Keratinocyte (primary cell): ENCODE measurements at regions not wholly inside any gene's neighbourhood (a gene's known extent, or its start where the extent isn't known, plus 50 kb on each side); places are given as distances from the start of the nearest gene placed in this dataset.

ENCODE experiments used
- DNase-seq: peaks from one replicate; pipeline ENCODE4 v3.0.0-alpha.2; 2011; ENCODE audit warnings: low read depth, missing footprints, low spot score
- FAIRE-seq: peaks from 2 replicates; lab custom pipeline; 2011; peaks lifted over from hg19 to GRCh38; lab: Jason Lieb, UNC
- H2AFZ ChIP-seq: 2 replicates; pipeline ENCODE4 v1.6.0; 2012; ENCODE audit warnings: low read length, control low read depth, inconsistent platforms; ENCODE audit not compliant: control insufficient read depth
- H3K27ac ChIP-seq: 2 replicates; pipeline ENCODE4 v1.5.1; 2011; ENCODE audit warnings: low read length; ENCODE audit not compliant: control insufficient read depth, insufficient read depth
- H3K27me3 ChIP-seq: 3 replicates; pipeline ENCODE4 v1.6.0; 2011; ENCODE audit warnings: low read length; ENCODE audit not compliant: control insufficient read depth, insufficient read depth; ENCODE audit errors: extremely low read depth
- H3K36me3 ChIP-seq, 2 experiments: 2 replicates in 1 of 2; 3 replicates in 1 of 2; pipeline ENCODE4 v1.5.1; 2011; ENCODE audit warnings: low read length in 2 of 2, mild to moderate bottlenecking in 1 of 2; ENCODE audit not compliant: control insufficient read depth in 2 of 2, insufficient read depth in 2 of 2; ENCODE audit errors: extremely low read depth in 1 of 2
- H3K4me1 ChIP-seq: 3 replicates; pipeline ENCODE4 v1.5.1; 2011; ENCODE audit warnings: low read length; ENCODE audit not compliant: control insufficient read depth, insufficient read depth; ENCODE audit errors: extremely low read depth
- H3K4me2 ChIP-seq: 3 replicates; pipeline ENCODE4 v1.6.0; 2011; ENCODE audit warnings: low read depth, low read length; ENCODE audit not compliant: control insufficient read depth, insufficient read depth; ENCODE audit errors: extremely low read depth
- H3K4me3 ChIP-seq, 3 experiments: fragments of 200-600 bp in 1 of 3; sonication (generic) in 1 of 3; 2 replicates in 2 of 3; 3 replicates in 1 of 3; pipeline ENCODE4 v1.5.1; 2011 to 2016; ENCODE audit warnings: low read length in 3 of 3, mild to moderate bottlenecking in 3 of 3, control low read depth in 2 of 3, inconsistent platforms in 1 of 3, low read depth in 1 of 3, mixed read lengths in 1 of 3, mixed run types in 1 of 3, moderate library complexity in 1 of 3; ENCODE audit not compliant: control insufficient read depth in 2 of 3, insufficient read depth in 2 of 3; ENCODE audit errors: extremely low read depth in 1 of 3
- H3K79me2 ChIP-seq: 2 replicates; pipeline ENCODE4 v1.6.0; 2012; ENCODE audit warnings: low read length; ENCODE audit not compliant: control insufficient read depth, insufficient read depth
- H3K9ac ChIP-seq: 3 replicates; pipeline ENCODE4 v1.6.0; 2011; ENCODE audit warnings: low read length; ENCODE audit not compliant: control insufficient read depth, insufficient read depth; ENCODE audit errors: extremely low read depth
- H3K9me1 ChIP-seq: 3 replicates; pipeline ENCODE4 v1.6.0; 2011; ENCODE audit warnings: low read length; ENCODE audit not compliant: control insufficient read depth, insufficient read depth; ENCODE audit errors: extremely low read depth
- H3K9me3 ChIP-seq: 2 replicates; pipeline ENCODE4 v1.5.1; 2012; ENCODE audit warnings: low read depth, low read length; ENCODE audit not compliant: control insufficient read depth
- H4K20me1 ChIP-seq: 3 replicates; pipeline ENCODE4 v1.6.0; 2011; ENCODE audit warnings: low read length; ENCODE audit not compliant: control insufficient read depth, insufficient read depth; ENCODE audit errors: extremely low read depth
- CTCF ChIP-seq, 3 experiments: IDR thresholded peaks in 1 of 3; conservative IDR thresholded peaks in 1 of 3; optimal IDR thresholded peaks in 1 of 3; 2 replicates in 2 of 3; 3 replicates in 1 of 3; pipeline versions ENCODE3 to v1.5.1; 2011; ENCODE audit warnings: low read length in 3 of 3, mild to moderate bottlenecking in 3 of 3, moderate library complexity in 2 of 3, control low read depth in 1 of 3, inconsistent platforms in 1 of 3; ENCODE audit not compliant: insufficient read depth in 2 of 3; ENCODE audit errors: extremely low read depth in 1 of 3
- EZH2 ChIP-seq: IDR thresholded peaks from one replicate; pipeline ENCODE4 v1.6.1; 2012; ENCODE audit warnings: inconsistent platforms, mild to moderate bottlenecking, low read length, moderate library complexity
- dilution Hi-C: fragments of 300-500 bp; cut with MboI; formaldehyde crosslinking; loops from one replicate; pipeline ENCODE4 v1.7.0; 2020; ENCODE audit warnings: low sequenced_read_pairs; ENCODE audit not compliant: extremely low pct_ligation_motif_present

- dilution Hi-C loops, result no loop called here
- Histone ChIP-seq H3K27me3 (no peaks in the 10 kb centered on the region), H2AFZ (no peak overlapping the region), H3K27ac (no peak overlapping the region), H3K9me1 (no peaks in the 10 kb centered on the region), H3K4me3 (no peak overlapping the region), H3K79me2 (no peaks in the 10 kb centered on the region), H3K36me3 (no peaks in the 10 kb centered on the region), H3K4me2 (no peak overlapping the region), H4K20me1 (no peaks in the 10 kb centered on the region), H3K9ac (no peak overlapping the region), H3K4me1 (no peaks in the 10 kb centered on the region), H3K9me3 (no peaks in the 10 kb centered on the region)
- TF ChIP-seq EZH2, result no peak
- no peak for TF ChIP-seq CTCF (optimal IDR thresholded peaks at IDR 0.05 in 1 of 3, IDR thresholded peaks at IDR 0.05 in 1 of 3, conservative IDR thresholded peaks at IDR 0.05 in 1 of 3; ENCODE audit: extremely low read depth in 1 of 3, insufficient read depth in 2 of 3, low read length in 3 of 3)
- DNase-seq (no peak), FAIRE-seq (no peak)
These were observed 143.9 kb downstream of the PDGFRA start for GRCh38 chr4:54372951-54373350.

- H3K4me1 ChIP-seq, result no peaks in the 10 kb centered on the region
- dilution Hi-C loops, result no loop called here
- H3K9me1 ChIP-seq, result no peaks in the 10 kb centered on the region
- DNase-seq, result no peak
- no peak for FAIRE-seq
- H3K4me3 ChIP-seq, result no peak overlapping the region
- no peaks in the 10 kb centered on the region for H3K27me3 ChIP-seq
- H3K9ac ChIP-seq, result no peak overlapping the region
- H3K36me3 ChIP-seq, result no peaks in the 10 kb centered on the region
- TF ChIP-seq EZH2 (no peak), CTCF (optimal IDR thresholded peaks at IDR 0.05 in 1 of 3, IDR thresholded peaks at IDR 0.05 in 1 of 3, conservative IDR thresholded peaks at IDR 0.05 in 1 of 3; ENCODE audit: extremely low read depth in 1 of 3, insufficient read depth in 2 of 3, low read length in 3 of 3) (no peak)
- H3K9me3 ChIP-seq, result no peaks in the 10 kb centered on the region
- H3K27ac ChIP-seq, result no peak overlapping the region
- no peaks in the 10 kb centered on the region for H3K79me2 ChIP-seq
- no peak overlapping the region for H2AFZ ChIP-seq
- no peak overlapping the region for H3K4me2 ChIP-seq
- no peaks in the 10 kb centered on the region for H4K20me1 ChIP-seq
These were observed 144.7 kb downstream of the PDGFRA start for GRCh38 chr4:54373718-54374210.
